Pancreas (tissue), 10 donors: ENCODE measurements at regions not wholly inside any gene's neighbourhood (a gene's known extent, or its start where the extent isn't known, plus 50 kb on each side); places are given as distances from the start of the nearest gene placed in this dataset.
A peak's percentile ranks its signal among the peaks of the same experiment; 100 is the strongest.

Experiments
- ATAC-seq, 4 donors: fragments of 200-7000 bp; cut with Tn5 transposase; one replicate each; pipeline versions ENCODE4 v1.8.0 to v1.9.1; 2020; ENCODE audit warnings: mild to moderate bottlenecking in 4 of 4, moderate library complexity in 4 of 4
- DNase-seq, 6 donors: peaks; one replicate each; pipeline ENCODE4 v3.0.0-alpha.2; 2020
- FAIRE-seq: peaks from 2 replicates; lab custom pipeline; 2012; peaks lifted over from hg19 to GRCh38; lab: Jason Lieb, UNC
- H3K27ac ChIP-seq, 4 donors: fragments of 200-600 bp; sonication (generic); 1 replicate in 3 of 4; 2 replicates in 1 of 4; pipeline versions ENCODE4 v1.5.0 to v1.8.0; 2020
- H3K27me3 ChIP-seq, 4 donors: fragments of 200-600 bp; one replicate each; pipeline ENCODE4 v1.8.0; 2021
- H3K36me3 ChIP-seq, 3 donors: fragments of 200-600 bp; sonication (generic) in 1 of 3; one replicate each; pipeline versions ENCODE4 v1.5.0 to v1.8.0; 2020 to 2021
- H3K4me1 ChIP-seq, 3 donors: fragments of 200-600 bp; one replicate each; pipeline ENCODE4 v1.8.0; 2021
- H3K4me3 ChIP-seq, 4 donors: fragments of 200-600 bp; sonication (generic) in 2 of 4; one replicate each; pipeline versions ENCODE4 v1.5.0 to v1.8.0; 2020 to 2021
- H3K9me3 ChIP-seq, 4 donors: fragments of 200-600 bp; one replicate each; pipeline ENCODE4 v1.8.0; 2021
- CTCF ChIP-seq, 4 donors: fragments of 200-600 bp; sonication (generic) in 3 of 4; IDR thresholded peaks; one replicate each; pipeline versions ENCODE4 v1.5.0 to v1.8.0; 2021; ENCODE audit warnings: antibody characterized with exemption in 4 of 4
- WGBS, 2 donors: extraction: QIAGEN DNeasy Blood & Tissue Kit; methylation state at CpG; one replicate each; pipeline ENCODE4 v1.1.7; 2013; 5-methylcytosine and 5-hydroxymethylcytosine counted together
- intact Hi-C, 3 donors: fragments of 100-400 bp; cut with DNase I; formaldehyde crosslinking; loops; one replicate each; pipeline versions ENCODE4 v1.11.1 to v1.14.2; 2022
- donor health status: healthy with polysubstance abuse.
- donor health status: DM: no; HTN: no; CAD: no; lungs with moderate emphysema.
- donor health status: DM: no; HTN: no; CAD: no.
- donor health status: control.
- donor health status: control.
- donor health status: Bipolar disorder and iron deficiency.
- donor health status: DM: yes; HTN: yes; CAD: no.
- donor health status: DM: no; HTN: no; CAD: no.
- donor health status: DM: no; HTN: no; CAD: no.
- donor health status: DM: yes; HTN: yes; CAD: no.

DNA sequence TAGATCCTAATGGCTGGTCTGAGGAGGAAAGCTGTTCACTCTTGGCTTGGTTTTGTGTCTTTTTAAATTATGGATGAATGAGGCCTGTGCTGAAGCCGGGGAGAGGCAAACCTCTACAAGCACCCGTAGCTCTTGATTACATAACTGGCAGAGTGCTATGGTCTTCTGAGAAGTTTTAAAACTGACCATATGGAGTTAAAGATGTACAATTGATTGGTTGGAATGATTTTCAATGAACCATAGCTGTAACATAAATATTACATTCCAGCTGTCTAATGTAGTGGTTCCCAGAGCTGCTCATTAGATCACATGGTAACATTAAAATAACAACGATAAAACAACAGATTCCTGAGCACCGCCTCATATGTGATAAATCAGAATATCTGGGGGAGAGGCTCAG is 71.1 kb upstream of the MAP4K3 start:
- intact Hi-C loops: no loop called here
- 77 to 81% methylated on average over 4 of the region's 4 CpGs for WGBS, 2 donors
- no peak overlapping the region for H3K27ac ChIP-seq

DNA sequence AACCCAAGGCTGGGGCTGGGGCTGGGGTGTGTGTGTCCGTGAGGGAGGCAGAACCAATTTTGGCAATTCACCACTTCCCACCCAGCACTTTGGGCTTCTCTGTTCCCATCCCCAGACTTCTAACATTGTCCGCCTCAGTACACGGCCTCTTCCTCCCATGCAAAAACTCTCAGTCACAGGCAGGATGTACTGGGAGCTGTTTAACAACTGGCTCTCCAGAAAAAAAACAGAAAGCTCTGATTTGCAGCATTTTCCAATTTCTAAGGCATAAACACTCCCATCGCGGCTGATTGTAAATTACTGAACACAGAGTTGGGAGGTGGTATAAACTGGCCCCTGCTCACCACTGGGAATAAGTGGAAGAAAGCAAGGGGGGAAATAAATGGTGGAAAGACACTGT is 73.1 kb upstream of the MAP4K3 start:
- Histone ChIP-seq H3K4me3 (no peak overlapping the region), H3K9me3 (no peaks in the 10 kb centered on the region), H3K4me1 (peaks cover 2 to 32% (median 11%) of the 10 kb centered on the region in 3 donors), H3K36me3 (no peaks in the 10 kb centered on the region), H3K27me3 (no peaks in the 10 kb centered on the region), H3K27ac (no peak overlapping the region)
- intact Hi-C loops: no loop called here
- FAIRE-seq (no peak), DNase-seq (no peak), ATAC-seq (no peak)
- 85 to 87% methylated on average over 5 of the region's 5 CpGs for WGBS, 2 donors
- no peak for TF ChIP-seq CTCF (IDR thresholded peaks at IDR 0.05)

More for the DNA sequence above, 71.1 kb upstream of the MAP4K3 start:
- ATAC-seq: no peak
- no peak for DNase-seq
- no peak overlapping the region for H3K4me3 ChIP-seq
- H3K36me3 ChIP-seq: no peaks in the 10 kb centered on the region
- no peak for FAIRE-seq
- TF ChIP-seq CTCF (IDR thresholded peaks at IDR 0.05): no peak
- H3K4me1 ChIP-seq: peaks cover 8 to 43% (median 23%) of the 10 kb centered on the region in 3 donors
- no peaks in the 10 kb centered on the region for H3K27me3 ChIP-seq
- H3K9me3 ChIP-seq: no peaks in the 10 kb centered on the region

DNA sequence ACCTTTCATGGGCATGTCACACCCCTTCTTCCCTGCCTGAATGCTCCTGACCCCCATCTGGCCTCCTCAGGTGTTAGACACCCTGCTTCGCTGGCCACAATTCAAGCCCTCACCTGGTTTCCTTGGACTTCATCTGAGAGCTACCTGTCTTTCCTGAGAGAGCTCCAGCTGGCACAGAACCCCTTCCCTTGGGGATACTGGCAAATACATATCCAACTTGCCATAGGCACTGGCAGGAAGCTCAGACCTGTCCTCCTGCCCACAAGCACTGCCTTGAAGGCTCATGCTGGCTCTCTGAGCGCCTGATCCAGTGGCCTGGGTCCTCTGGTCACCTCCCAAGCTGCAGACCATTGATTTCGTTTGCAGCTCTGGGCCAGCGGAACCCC is 74.1 kb upstream of the MAP4K3 start:
- intact Hi-C loops: no loop called here
- Histone ChIP-seq H3K4me3 (no peak overlapping the region), H3K27ac (no peak overlapping the region), H3K36me3 (no peaks in the 10 kb centered on the region), H3K27me3 (no peaks in the 10 kb centered on the region), H3K9me3 (no peaks in the 10 kb centered on the region), H3K4me1 (peaks cover under 1 to 32% (median 2%) of the 10 kb centered on the region in 3 donors)
- ATAC-seq (peak in 3 of 4 donors; percentile 9 to 50 (median 22)), DNase-seq (peak in 4 of 6 donors; percentile 34 to 55 (median 42)), FAIRE-seq (no peak)
- TF ChIP-seq CTCF (IDR thresholded peaks at IDR 0.05): no peak
- 76 to 84% methylated on average over 4 of the region's 4 CpGs for WGBS, 2 donors

- WGBS, 2 donors: 72 to 81% methylated on average over 3 of the region's 3 CpGs
- intact Hi-C loops: no loop called here
- no peaks in the 10 kb centered on the region for H3K36me3 ChIP-seq
- no peaks in the 10 kb centered on the region for H3K9me3 ChIP-seq
- H3K27ac ChIP-seq: no peak overlapping the region
- peaks cover 0 to 37% (median 6%) of the 10 kb centered on the region in 3 donors for H3K4me1 ChIP-seq
- TF ChIP-seq CTCF (IDR thresholded peaks at IDR 0.05): no peak
- DNase-seq (no peak), FAIRE-seq (no peak), ATAC-seq (peak in 1 of 4 donors; percentile 23)
- H3K4me3 ChIP-seq: no peak overlapping the region
- H3K27me3 ChIP-seq: no peaks in the 10 kb centered on the region
Observed at GRCh38 chr2:39511605-39512433, 74.7 kb upstream of the MAP4K3 start.

GRCh38 chr2:39512434-39512935 is 75.4 kb upstream of the MAP4K3 start:
- intact Hi-C loops: no loop called here

More at GRCh38 chr2:39512434-39512935, 75.4 kb upstream of the MAP4K3 start:
- no peak overlapping the region for H3K4me3 ChIP-seq
- no peak for ATAC-seq
- WGBS, 2 donors: 82 to 94% methylated on average over 7 of the region's 7 CpGs
- FAIRE-seq: no peak
- H3K27ac ChIP-seq: no peak overlapping the region
- H3K27me3 ChIP-seq: no peaks in the 10 kb centered on the region
- DNase-seq: no peak
- no peaks in the 10 kb centered on the region for H3K36me3 ChIP-seq
- no peaks in the 10 kb centered on the region for H3K9me3 ChIP-seq
- H3K4me1 ChIP-seq: peaks cover 0 to 41% (median 13%) of the 10 kb centered on the region in 3 donors
- no peak for TF ChIP-seq CTCF (IDR thresholded peaks at IDR 0.05)
